ENCODE measurements at regions not wholly inside any gene's neighbourhood (a gene's known extent, or its start where the extent isn't known, plus 50 kb on each side); places are given as distances from the start of the nearest gene placed in this dataset.

- TF ChIP-seq CTCF (IDR thresholded peaks at IDR 0.05) (no peak), POLR2A (IDR thresholded peaks at IDR 0.05) (no peak), POLR2AphosphoS5 (IDR thresholded peaks at IDR 0.05) (no peak), EP300 (IDR thresholded peaks at IDR 0.05) (no peak)
These were observed 284.2 kb upstream of the NMUR2 start for GRCh38 chr5:152689250-152689711.

Data from upper lobe of left lung (tissue), 4 donors.